Lung (tissue), 11 donors: ENCODE measurements at regions not wholly inside any gene's neighbourhood (a gene's known extent, or its start where the extent isn't known, plus 50 kb on each side); places are given as distances from the start of the nearest gene placed in this dataset.

Experiments used
- ATAC-seq: fragments of 200-7000 bp; cut with Tn5 transposase; one replicate; pipeline ENCODE4 v1.9.1; 2020; ENCODE audit warnings: moderate number of reproducible peaks; ENCODE audit not compliant: insufficient read depth, low FRiP score
- DNase-seq, 3 donors: peaks; one replicate each; pipeline ENCODE4 v3.0.0-alpha.2; 2013 to 2017
- H3K27ac ChIP-seq, 2 donors: one replicate each; pipeline ENCODE4 v1.5.1; 2013; ENCODE audit warnings: mild to moderate bottlenecking in 2 of 2, moderate library complexity in 2 of 2, control low read depth in 1 of 2, inconsistent platforms in 1 of 2, low read depth in 1 of 2, low read length in 1 of 2
- H3K27me3 ChIP-seq, 3 donors: one replicate each; pipeline ENCODE4 v1.5.1; 2013; ENCODE audit warnings: low read length in 2 of 3; ENCODE audit not compliant: control insufficient read depth in 3 of 3, insufficient read depth in 3 of 3
- H3K36me3 ChIP-seq, 4 donors: one replicate each; pipeline ENCODE4 v1.5.1; 2013; ENCODE audit warnings: low read length in 4 of 4, mild to moderate bottlenecking in 1 of 4, moderate library complexity in 1 of 4; ENCODE audit not compliant: control insufficient read depth in 4 of 4, insufficient read depth in 4 of 4
- H3K4me1 ChIP-seq, 5 donors: one replicate each; pipeline ENCODE4 v1.5.1; 2013; ENCODE audit warnings: low read length in 5 of 5, mild to moderate bottlenecking in 2 of 5, moderate library complexity in 1 of 5; ENCODE audit not compliant: control insufficient read depth in 5 of 5, insufficient read depth in 5 of 5
- H3K4me3 ChIP-seq: one replicate; pipeline ENCODE4 v1.5.1; 2013; ENCODE audit warnings: mild to moderate bottlenecking, control low read depth, moderate library complexity
- H3K9ac ChIP-seq, 2 donors: one replicate each; pipeline ENCODE4 v1.5.1; 2013; ENCODE audit warnings: low read length in 2 of 2, control low read depth in 1 of 2; ENCODE audit not compliant: insufficient read depth in 1 of 2
- H3K9me3 ChIP-seq, 4 donors: one replicate each; pipeline ENCODE4 v1.5.1; 2013; ENCODE audit warnings: low read length in 3 of 4, mild to moderate bottlenecking in 1 of 4, moderate library complexity in 1 of 4; ENCODE audit not compliant: control insufficient read depth in 4 of 4, insufficient read depth in 3 of 4
- WGBS, 2 donors: extraction: QIAGEN DNeasy Blood & Tissue Kit; methylation state at CpG; one replicate each; pipeline ENCODE4 v1.1.7; 2013; 5-methylcytosine and 5-hydroxymethylcytosine counted together
- TF ChIP-seq, protein P1 (sequence below): IDR thresholded peaks from 2 replicates; pipeline ENCODE4 v1.5.1; 2012; ENCODE audit warnings: mild to moderate bottlenecking; ENCODE audit errors: control extremely low read depth, extremely low read depth
- donor health status: control.
- donor health status: control.
- donor health status: Bipolar disorder and iron deficiency.
- donor health status: healthy.
- donor health status: DM: yes; HTN: yes; CAD: no.

DNA sequence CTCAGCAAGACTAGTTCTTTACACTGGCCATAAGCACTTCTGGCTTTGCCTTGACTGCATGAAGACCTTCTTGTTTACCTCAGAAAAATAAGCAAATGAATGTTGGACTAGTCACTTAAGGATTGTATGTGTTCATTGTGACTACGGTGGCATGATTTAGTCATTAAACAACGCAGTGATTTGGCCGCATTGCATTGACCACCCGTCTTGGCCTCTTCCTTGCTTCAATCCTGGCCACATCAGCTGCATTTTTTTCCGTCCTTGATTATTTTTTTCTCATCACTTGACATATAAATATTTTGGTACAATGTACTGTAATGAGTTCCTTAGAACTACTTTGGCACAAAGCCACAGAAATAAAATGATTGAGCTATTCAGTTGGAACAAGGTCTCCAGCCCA lies 656.2 kb downstream of the RAB28 start:
- Histone ChIP-seq H3K27ac (no peak overlapping the region), H3K4me3 (no peak overlapping the region), H3K9ac (no peak overlapping the region), H3K36me3 (no peaks in the 10 kb centered on the region), H3K9me3 (peaks cover 0 to 5% (median 1%) of the 10 kb centered on the region in 4 donors), H3K4me1 (peaks cover 0 to 4% (median 0%) of the 10 kb centered on the region in 5 donors), H3K27me3 (peaks cover 0 to 4% (median 0%) of the 10 kb centered on the region in 3 donors)
- no peak for ATAC-seq
- WGBS, 2 donors, result 76 to 93% methylated on average over 5 of the region's 5 CpGs
- DNase-seq, result peak in 2 of 3 donors; percentile 8 to 11
- TF ChIP-seq, protein P1, sequence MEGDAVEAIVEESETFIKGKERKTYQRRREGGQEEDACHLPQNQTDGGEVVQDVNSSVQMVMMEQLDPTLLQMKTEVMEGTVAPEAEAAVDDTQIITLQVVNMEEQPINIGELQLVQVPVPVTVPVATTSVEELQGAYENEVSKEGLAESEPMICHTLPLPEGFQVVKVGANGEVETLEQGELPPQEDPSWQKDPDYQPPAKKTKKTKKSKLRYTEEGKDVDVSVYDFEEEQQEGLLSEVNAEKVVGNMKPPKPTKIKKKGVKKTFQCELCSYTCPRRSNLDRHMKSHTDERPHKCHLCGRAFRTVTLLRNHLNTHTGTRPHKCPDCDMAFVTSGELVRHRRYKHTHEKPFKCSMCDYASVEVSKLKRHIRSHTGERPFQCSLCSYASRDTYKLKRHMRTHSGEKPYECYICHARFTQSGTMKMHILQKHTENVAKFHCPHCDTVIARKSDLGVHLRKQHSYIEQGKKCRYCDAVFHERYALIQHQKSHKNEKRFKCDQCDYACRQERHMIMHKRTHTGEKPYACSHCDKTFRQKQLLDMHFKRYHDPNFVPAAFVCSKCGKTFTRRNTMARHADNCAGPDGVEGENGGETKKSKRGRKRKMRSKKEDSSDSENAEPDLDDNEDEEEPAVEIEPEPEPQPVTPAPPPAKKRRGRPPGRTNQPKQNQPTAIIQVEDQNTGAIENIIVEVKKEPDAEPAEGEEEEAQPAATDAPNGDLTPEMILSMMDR, result no peak

DNA sequence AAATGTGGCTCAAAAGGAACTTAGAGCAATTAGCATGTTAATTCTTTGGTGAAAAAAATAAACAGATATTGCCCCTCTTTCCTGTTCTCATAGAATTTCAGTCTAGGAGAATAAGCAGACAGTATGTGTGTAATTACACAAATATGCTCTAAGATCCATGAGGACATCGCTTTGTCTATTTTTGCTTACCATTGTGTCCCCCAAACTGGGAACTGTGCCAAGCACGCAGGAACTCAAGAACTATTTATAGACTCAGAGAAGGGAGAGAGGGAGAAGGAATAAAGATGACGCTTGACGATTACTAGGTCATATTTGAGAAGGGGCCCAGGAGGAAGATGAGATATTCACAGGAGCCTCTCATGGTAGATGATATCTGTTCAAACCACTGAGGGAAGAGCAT lies 692.6 kb downstream of the RAB28 start:
- H3K9ac ChIP-seq, result no peak overlapping the region
- 49 to 59% methylated on average over 4 of the region's 4 CpGs for WGBS, 2 donors
- ATAC-seq (no peak), DNase-seq (peak in 1 of 3 donors; percentile 7)
- H3K4me3 ChIP-seq, result no peak overlapping the region
- peaks cover 0 to 8% (median 4%) of the 10 kb centered on the region in 4 donors for H3K9me3 ChIP-seq
- no peaks in the 10 kb centered on the region for H3K36me3 ChIP-seq
- no peaks in the 10 kb centered on the region for H3K27me3 ChIP-seq
- TF ChIP-seq, protein P1, result no peak
- H3K27ac ChIP-seq, result no peak overlapping the region
- H3K4me1 ChIP-seq, result no peaks in the 10 kb centered on the region

DNA sequence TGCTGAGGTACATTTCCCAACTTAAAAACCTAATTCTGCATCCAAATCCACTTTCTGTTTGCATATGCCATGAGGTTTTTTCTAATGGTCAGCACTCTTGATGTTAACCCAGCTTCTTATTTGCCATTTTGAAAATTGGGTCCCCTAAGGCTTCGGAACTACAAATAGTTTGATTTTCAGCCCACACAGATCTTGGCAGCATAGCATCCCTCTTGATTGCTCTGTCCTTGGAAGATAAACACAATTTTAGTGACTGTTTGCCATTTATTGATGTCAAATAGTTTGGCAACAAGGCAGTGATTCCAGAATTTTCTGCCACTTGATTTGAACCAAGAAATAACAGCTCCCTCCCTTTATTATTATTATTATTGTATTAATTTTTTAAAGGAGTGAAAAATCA lies 696.9 kb downstream of the RAB28 start:
- no peaks in the 10 kb centered on the region for H3K36me3 ChIP-seq
- no peak overlapping the region for H3K27ac ChIP-seq
- no peak overlapping the region for H3K9ac ChIP-seq
- DNase-seq (no peak), ATAC-seq (no peak)
- H3K4me3 ChIP-seq, result no peak overlapping the region
- TF ChIP-seq, protein P1, result no peak
- no peaks in the 10 kb centered on the region for H3K27me3 ChIP-seq
- WGBS, 2 donors, result 79 to 83% methylated on average over 1 of the region's 1 CpG
- no peaks in the 10 kb centered on the region for H3K4me1 ChIP-seq
- H3K9me3 ChIP-seq, result peaks cover 0 to 8% (median 4%) of the 10 kb centered on the region in 4 donors

DNA sequence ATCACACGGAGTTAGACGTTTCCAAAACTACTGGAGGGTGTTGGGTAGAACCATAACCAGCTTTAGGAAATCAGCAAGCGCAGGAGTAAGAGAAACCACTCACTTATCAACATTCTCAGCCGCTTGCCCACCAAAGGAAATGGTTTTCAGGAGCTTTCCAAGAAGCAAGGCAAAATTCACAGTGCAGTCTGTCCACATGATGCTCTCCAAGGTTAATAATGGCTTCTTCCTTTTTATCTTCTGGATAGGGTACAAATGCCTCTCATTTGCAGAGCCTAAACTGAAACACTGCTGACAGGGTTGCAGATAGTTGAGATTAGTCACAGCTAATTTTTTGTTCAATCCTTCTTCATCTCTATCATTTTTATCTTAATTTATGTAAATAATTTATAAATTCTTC lies 705.4 kb downstream of the RAB28 start:
- Histone ChIP-seq H3K27ac (no peak overlapping the region), H3K9me3 (no peaks in the 10 kb centered on the region), H3K4me3 (no peak overlapping the region), H3K36me3 (no peaks in the 10 kb centered on the region), H3K4me1 (no peaks in the 10 kb centered on the region), H3K9ac (no peak overlapping the region), H3K27me3 (no peaks in the 10 kb centered on the region)
- WGBS, 2 donors, result 48 to 68% methylated on average over 4 of the region's 4 CpGs
- no peak for ATAC-seq
- DNase-seq, result peak in 2 of 3 donors; percentile 52 to 54
- TF ChIP-seq, protein P1, result no peak
